GM18909 (cell line): ENCODE measurements at regions not wholly inside any gene's neighbourhood (a gene's known extent, or its start where the extent isn't known, plus 50 kb on each side); places are given as distances from the start of the nearest gene placed in this dataset.

Experiments used
- ATAC-seq: cut with Tn5 transposase; IDR thresholded peaks from one replicate; pipeline ENCODE4 v1.9.1; 2021; ENCODE audit warnings: mild to moderate bottlenecking; ENCODE audit not compliant: unreplicated experiment, poor library complexity

GRCh38 chr1:68938051-68938666, 441.3 kb upstream of the DEPDC1 start:
- ATAC-seq: no peak

- no peak for ATAC-seq
Observed at GRCh38 chr1:68950036-68950435, 453.2 kb upstream of the DEPDC1 start.

- ATAC-seq: no peak
Observed at GRCh38 chr1:68953311-68953710, 456.4 kb upstream of the DEPDC1 start.

- ATAC-seq: no peak
Observed at GRCh38 chr1:68954841-68955240, 458.0 kb upstream of the DEPDC1 start.

- no peak for ATAC-seq
Observed at GRCh38 chr1:68955424-68955823, 458.5 kb upstream of the DEPDC1 start.

- no peak for ATAC-seq
Observed at GRCh38 chr1:68958958-68959357, 462.1 kb upstream of the DEPDC1 start.

- no peak for ATAC-seq
Observed at GRCh38 chr1:68959461-68960030, 462.7 kb upstream of the DEPDC1 start.

GRCh38 chr1:68961143-68961542, 464.3 kb upstream of the DEPDC1 start:
- no peak for ATAC-seq

GRCh38 chr1:68963353-68963752, 466.5 kb upstream of the DEPDC1 start:
- ATAC-seq: no peak

GRCh38 chr1:68969441-68969840, 472.6 kb upstream of the DEPDC1 start:
- peak; percentile 57 for ATAC-seq

- ATAC-seq: no peak
Observed at GRCh38 chr1:68970571-68970970, 473.7 kb upstream of the DEPDC1 start.

- ATAC-seq: no peak
Observed at GRCh38 chr1:68973459-68974244, 476.8 kb upstream of the DEPDC1 start.

- no peak for ATAC-seq
Observed at GRCh38 chr1:68974447-68974846, 477.6 kb upstream of the DEPDC1 start.

GRCh38 chr1:68975212-68975933, 478.5 kb upstream of the DEPDC1 start:
- no peak for ATAC-seq

GRCh38 chr1:68976916-68977610, 480.2 kb upstream of the DEPDC1 start:
- no peak for ATAC-seq

GRCh38 chr1:68979891-68980290, 483.0 kb upstream of the DEPDC1 start:
- ATAC-seq: no peak

GRCh38 chr1:68984289-68984688, 487.4 kb upstream of the DEPDC1 start:
- ATAC-seq: no peak

GRCh38 chr1:68994096-68994495, 497.2 kb upstream of the DEPDC1 start:
- no peak for ATAC-seq

GRCh38 chr1:69016468-69016867, 519.6 kb upstream of the DEPDC1 start:
- no peak for ATAC-seq

GRCh38 chr1:69029649-69030048, 532.8 kb upstream of the DEPDC1 start:
- no peak for ATAC-seq
